Kidney (tissue), 13 donors: ENCODE measurements at regions not wholly inside any gene's neighbourhood (a gene's known extent, or its start where the extent isn't known, plus 50 kb on each side); places are given as distances from the start of the nearest gene placed in this dataset.
"Not testable (repeated sequence)": the region's sequence is repeated elsewhere in the genome, so short reads cannot be mapped to it uniquely, and the experiment has no call there.

Source experiments
- DNase-seq, 5 donors: peaks; one replicate each; pipeline ENCODE4 v3.0.0-alpha.2; 2013 to 2020
- FAIRE-seq: peaks from 2 replicates; lab custom pipeline; 2012; peaks lifted over from hg19 to GRCh38; lab: Jason Lieb, UNC
- H3K27ac ChIP-seq, 2 donors: one replicate each; pipeline ENCODE4 v1.7.0; 2013; ENCODE audit warnings: low read depth in 2 of 2, low read length in 2 of 2, inconsistent platforms in 1 of 2
- H3K27me3 ChIP-seq: one replicate; pipeline ENCODE4 v1.7.1; 2013; ENCODE audit warnings: low read length, inconsistent platforms; ENCODE audit not compliant: control insufficient read depth, insufficient read depth
- H3K36me3 ChIP-seq, 3 donors: one replicate each; pipeline versions ENCODE4 v1.7.0 to v1.7.1; 2013; ENCODE audit warnings: low read length in 3 of 3, control low read depth in 1 of 3, inconsistent platforms in 1 of 3; ENCODE audit not compliant: insufficient read depth in 3 of 3, control insufficient read depth in 2 of 3
- H3K4me1 ChIP-seq, 3 donors: one replicate each; pipeline versions ENCODE4 v1.7.0 to v1.7.1; 2013; ENCODE audit warnings: low read length in 3 of 3, inconsistent platforms in 1 of 3, low read depth in 1 of 3; ENCODE audit not compliant: control insufficient read depth in 2 of 3, insufficient read depth in 2 of 3
- H3K4me3 ChIP-seq, 3 donors: one replicate each; pipeline versions ENCODE4 v1.7.0 to v1.8.1; 2013; ENCODE audit warnings: low read length in 3 of 3, control low read depth in 1 of 3, inconsistent platforms in 1 of 3
- H3K9ac ChIP-seq, 3 donors: one replicate each; pipeline versions ENCODE4 v1.7.0 to v1.7.1; 2013; ENCODE audit warnings: low read length in 3 of 3, control low read depth in 1 of 3, inconsistent platforms in 1 of 3
- H3K9me3 ChIP-seq, 3 donors: one replicate each; pipeline versions ENCODE4 v1.7.0 to v1.7.1; 2013; ENCODE audit warnings: low read length in 3 of 3, control low read depth in 1 of 3, inconsistent platforms in 1 of 3; ENCODE audit not compliant: control insufficient read depth in 2 of 3, insufficient read depth in 1 of 3
- CTCF ChIP-seq: IDR thresholded peaks from 3 replicates; pipeline ENCODE4 v1.5.1; 2012; ENCODE audit warnings: mild to moderate bottlenecking, moderate library complexity, borderline replicate concordance; ENCODE audit not compliant: insufficient read depth; ENCODE audit errors: extremely low read depth
- intact Hi-C: fragments of 100-400 bp; cut with DNase I; formaldehyde crosslinking; loops from one replicate; pipeline ENCODE4 v1.11.1; 2022
- donor health status: control.
- donor health status: control.
- donor health status: control.
- donor health status: control.
- donor health status: control.
- donor health status: DM: yes; HTN: yes; CAD: no.
- donor health status: Normal renal cell carcinoma (clear cell type).

- FAIRE-seq, H3K9me3 ChIP-seq, H3K27me3 ChIP-seq, DNase-seq, H3K27ac ChIP-seq, intact Hi-C loops, H3K9ac ChIP-seq, H3K36me3 ChIP-seq, H3K4me3 ChIP-seq, H3K4me1 ChIP-seq: not testable (repeated sequence)
Measured at GRCh38 chrX:74025145-74025544, 172.6 kb upstream of the XIST start.

- H3K36me3 ChIP-seq, result peaks cover 0 to 1% (median 0%) of the 10 kb centered on the region in 3 donors
- no peaks in the 10 kb centered on the region for H3K9me3 ChIP-seq
- FAIRE-seq, result no peak
- H3K27me3 ChIP-seq, result no peaks in the 10 kb centered on the region
- H3K27ac ChIP-seq, result no peak overlapping the region
- intact Hi-C loops, result no loop called here
- TF ChIP-seq CTCF, result no peak
- no peaks in the 10 kb centered on the region for H3K4me1 ChIP-seq
- no peak for DNase-seq
- no peak overlapping the region for H3K9ac ChIP-seq
- no peak overlapping the region for H3K4me3 ChIP-seq
Measured at GRCh38 chrX:74023203-74023602, 170.7 kb upstream of the XIST start.

GRCh38 chrX:74018253-74018652 lies 165.7 kb upstream of the XIST start:
- H3K9ac ChIP-seq, result no peak overlapping the region
- H3K27me3 ChIP-seq, result no peaks in the 10 kb centered on the region
- no peak for DNase-seq
- no peaks in the 10 kb centered on the region for H3K4me1 ChIP-seq
- no peak overlapping the region for H3K27ac ChIP-seq
- intact Hi-C loops, result no loop called here
- H3K9me3 ChIP-seq, result no peaks in the 10 kb centered on the region
- TF ChIP-seq CTCF, result no peak
- H3K4me3 ChIP-seq, result no peak overlapping the region
- no peak for FAIRE-seq
- H3K36me3 ChIP-seq, result no peaks in the 10 kb centered on the region

- TF ChIP-seq CTCF, result peak; percentile 85
- Histone ChIP-seq H3K4me1 (no peaks in the 10 kb centered on the region), H3K27me3 (no peaks in the 10 kb centered on the region), H3K9ac (no peak overlapping the region), H3K4me3 (no peak overlapping the region), H3K27ac (no peak overlapping the region), H3K36me3 (no peaks in the 10 kb centered on the region), H3K9me3 (no peaks in the 10 kb centered on the region)
- peak in 4 of 5 donors; percentile 42 to 77 (median 65) for DNase-seq
- intact Hi-C loops, result no loop called here
- peak; percentile 37 for FAIRE-seq
Measured at GRCh38 chrX:74015379-74016019, 163.0 kb upstream of the XIST start.
